ENCODE measurements at regions not wholly inside any gene's neighbourhood (a gene's known extent, or its start where the extent isn't known, plus 50 kb on each side); places are given as distances from the start of the nearest gene placed in this dataset.

- Histone ChIP-seq H3K23me2 (ENCODE audit: insufficient read length, low read depth, low read length, poor library complexity, severe bottlenecking) (no peaks in the 10 kb centered on the region), H4K5ac (ENCODE audit: insufficient read length, low read depth, low read length) (no peak overlapping the region)
- no CpG with 5 or more reads among the region's 3 CpGs for WGBS (ENCODE audit: extremely low coverage, insufficient read length, low lambda C conversion rate)
Observed at GRCh38 chr2:8267721-8268120, 414.1 kb upstream of the ID2 start.

More at GRCh38 chr2:8267721-8268120, 414.1 kb upstream of the ID2 start:
- Histone ChIP-seq H3K4me2 (ENCODE audit: insufficient read depth, insufficient read length, low read length) (no peak overlapping the region), H3K56ac (ENCODE audit: insufficient read length, low read depth, low read length) (no peak overlapping the region), H3K23ac (ENCODE audit: insufficient read length, low read depth, low read length) (no peak overlapping the region), H2BK20ac (ENCODE audit: low read depth, low read length, poor library complexity, severe bottlenecking) (no peak overlapping the region), H3K18ac (ENCODE audit: insufficient read length, low read depth, low read length) (no peak overlapping the region), H4K8ac (replicated peaks; ENCODE audit: insufficient read length, low read depth, low read length) (no peak overlapping the region), H2AK5ac (ENCODE audit: insufficient read length, low read length) (no peak overlapping the region), H2BK120ac (ENCODE audit: low read depth, low read length, poor library complexity, severe bottlenecking) (no peak overlapping the region), H3T11ph (ENCODE audit: low read length) (no peak overlapping the region), H3K4me1 (ENCODE audit: insufficient read depth, low read length) (0 out of 2 replicates have a peak, but pooled peaks cover 3% of the 10 kb centered on the region), H3K4ac (ENCODE audit: low read depth, low read length) (no peak overlapping the region), H3K9me3 (ENCODE audit: control insufficient read depth, low read depth, low read length) (no peaks in the 10 kb centered on the region), H3K14ac (ENCODE audit: insufficient read depth, low read length) (no peak overlapping the region), H2BK12ac (ENCODE audit: insufficient read length, low read depth, low read length) (no peak overlapping the region), H4K91ac (ENCODE audit: insufficient read length, low read depth, low read length) (no peak overlapping the region), H3K27me3 (ENCODE audit: insufficient read depth, low read length) (no peaks in the 10 kb centered on the region), H4K20me1 (ENCODE audit: control insufficient read depth, insufficient read depth, insufficient read length) (no peaks in the 10 kb centered on the region), H3K27ac (ENCODE audit: insufficient read length, low read depth, low read length) (no peak overlapping the region), H2BK5ac (ENCODE audit: insufficient read length, low read length) (no peak overlapping the region), H2BK15ac (ENCODE audit: low read depth, low read length) (no peak overlapping the region), H3K9ac (ENCODE audit: extremely low read depth, insufficient read length, low read length) (no peak overlapping the region), H2AFZ (ENCODE audit: low read length) (no peak overlapping the region), H3K79me1 (ENCODE audit: insufficient read depth, low read depth, low read length, poor library complexity, severe bottlenecking) (no peaks in the 10 kb centered on the region), H3K79me2 (ENCODE audit: insufficient read depth, low read length) (no peaks in the 10 kb centered on the region)
- no peak for TF ChIP-seq CTCF (conservative IDR thresholded peaks at IDR 0.05)
- Mint-ChIP-seq H3K4me1 (peaks cover 22 to 31% of the 10 kb centered on the region in 2 experiments), H3K4me3 (no peak overlapping the region), H3K27ac (no peak overlapping the region), H3K36me3 (ENCODE audit: insufficient read depth in 1 of 3, low read depth in 3 of 3) (no peaks in the 10 kb centered on the region; a peak in 1 of 7 replicates), H3K27me3 (ENCODE audit: low read depth) (no peaks in the 10 kb centered on the region; the same call in 1 of the 2 replicates), H3K9me3 (no peaks in the 10 kb centered on the region)
- DNase-seq: no peak

Measured in H9 (cell line).